CD4-positive, alpha-beta T cell treated with Interleukin-17A for 1 hour (primary cell): ENCODE measurements at regions not wholly inside any gene's neighbourhood (a gene's known extent, or its start where the extent isn't known, plus 50 kb on each side); places are given as distances from the start of the nearest gene placed in this dataset.

Experiments used
- DNase-seq: peaks from one replicate; pipeline ENCODE4 v3.0.0-alpha.2; 2020

DNA sequence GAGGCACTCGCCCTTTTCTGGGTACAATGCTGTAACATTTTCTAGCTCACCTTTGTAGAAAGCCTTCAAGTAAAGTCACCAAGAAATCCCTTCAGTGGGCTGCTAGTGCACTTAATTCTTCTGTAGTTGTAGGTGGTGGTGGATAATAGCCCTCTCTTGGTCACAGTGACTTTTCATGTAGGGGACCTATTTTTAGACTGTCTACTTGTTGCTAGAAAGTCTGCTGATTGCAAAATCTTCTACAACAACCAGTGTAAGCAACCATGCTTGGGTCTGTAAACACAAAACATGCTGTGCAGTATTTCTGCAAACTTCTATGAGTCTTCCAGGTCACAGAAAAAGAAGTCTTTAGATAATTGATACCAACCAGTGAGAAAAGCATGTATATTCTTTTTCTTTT, 55.6 kb downstream of the PBDC1 start:
- no peak for DNase-seq

DNA sequence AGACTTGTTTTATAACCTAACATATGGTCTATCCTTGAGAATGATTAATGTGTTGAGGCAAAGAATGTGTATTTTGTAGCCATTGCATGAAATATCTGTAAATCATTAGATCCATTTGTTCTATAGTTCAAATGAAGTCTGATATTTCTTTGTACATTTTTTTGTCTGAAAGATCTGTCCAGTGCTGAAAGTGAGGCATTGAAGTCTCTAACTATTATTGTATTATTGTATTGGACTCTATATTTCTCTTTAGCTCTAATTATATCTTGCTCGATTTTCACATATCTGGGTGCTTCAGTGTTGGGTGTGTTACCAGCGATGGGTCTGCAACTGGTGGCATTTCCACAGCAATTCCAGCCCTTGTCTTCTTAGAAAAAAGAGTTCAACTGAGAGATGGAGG, 76.0 kb downstream of the PBDC1 start:
- no peak for DNase-seq

DNA sequence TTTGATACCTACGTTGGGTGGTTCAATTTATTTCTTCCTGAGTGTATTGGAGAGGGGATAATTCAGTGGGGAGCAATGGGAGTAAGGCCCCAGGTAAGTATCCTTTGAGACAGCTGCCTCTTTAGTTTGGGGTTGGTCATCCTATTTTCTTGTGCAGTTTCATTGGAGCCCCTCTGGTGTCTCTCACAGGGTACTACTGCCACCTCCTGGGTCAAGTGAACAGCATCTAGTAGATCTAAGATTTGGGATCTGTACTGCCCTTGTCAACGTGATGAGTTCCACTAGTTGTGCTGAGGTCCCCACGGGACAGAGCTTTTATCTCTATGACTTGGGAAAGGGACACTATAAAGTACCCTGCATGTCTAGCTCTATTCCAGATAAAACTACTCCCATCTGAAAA, 80.6 kb downstream of the PBDC1 start:
- peak; percentile 57 for DNase-seq

DNA sequence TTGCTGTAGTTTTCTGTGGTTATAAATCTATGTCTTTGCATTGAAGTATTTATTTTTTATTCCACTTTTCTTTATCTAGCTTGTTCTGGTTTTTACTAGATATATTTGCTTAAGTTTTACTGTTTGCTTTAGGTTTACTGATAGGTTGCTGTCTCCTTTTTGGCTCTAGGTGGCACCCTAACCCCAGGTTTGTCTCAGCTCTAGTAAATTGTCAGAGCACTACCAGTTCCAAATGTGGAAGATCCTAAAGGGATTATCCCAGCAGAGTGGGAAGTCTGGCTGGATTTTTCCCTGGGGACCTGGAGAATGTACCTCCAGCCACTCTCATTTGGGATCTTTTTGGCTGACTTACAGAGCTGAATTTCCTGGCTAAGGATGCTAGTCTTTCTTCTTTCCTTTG, 106.1 kb downstream of the PBDC1 start:
- DNase-seq = peak; percentile 53
